Erythroblast (primary cell): ENCODE measurements at regions not wholly inside any gene's neighbourhood (a gene's known extent, or its start where the extent isn't known, plus 50 kb on each side); places are given as distances from the start of the nearest gene placed in this dataset.

Experiments used
- GATA1 ChIP-seq: IDR thresholded peaks from 2 replicates; pipeline ENCODE4 v1.6.1; 2011; ENCODE audit warnings: low read depth, mild to moderate bottlenecking, control low read depth, low read length, moderate library complexity
- POLR2A ChIP-seq: IDR thresholded peaks from 2 replicates; pipeline ENCODE4 v1.6.1; 2011; ENCODE audit warnings: mild to moderate bottlenecking, low read length

- TF ChIP-seq POLR2A (no peak), GATA1 (no peak)
Observed at GRCh38 chr18:2135309-2135708, 436.0 kb downstream of the METTL4 start.
